Neural progenitor cell (in vitro differentiated cells): ENCODE measurements at regions not wholly inside any gene's neighbourhood (a gene's known extent, or its start where the extent isn't known, plus 50 kb on each side); places are given as distances from the start of the nearest gene placed in this dataset.

Source experiments
- DNase-seq: peaks from one replicate; pipeline ENCODE4 v3.0.0-alpha.2; 2016; ENCODE audit warnings: low spot score
- H2AFZ ChIP-seq: fragments of 200-600 bp; sonication (generic); replicated peaks from 2 replicates; pipeline ENCODE4 v1.6.1; 2016; ENCODE audit warnings: antibody characterized with exemption
- H3F3A ChIP-seq: fragments of 200-600 bp; sonication (generic); 2 replicates; pipeline ENCODE4 v1.6.1; 2016; ENCODE audit warnings: antibody characterized with exemption, low read depth
- H3K27ac ChIP-seq: fragments of 200-600 bp; sonication (generic); 2 replicates; pipeline ENCODE4 v1.5.1; 2016; ENCODE audit warnings: mild to moderate bottlenecking
- H3K27me3 ChIP-seq: fragments of 200-600 bp; sonication (generic); 2 replicates; pipeline ENCODE4 v1.6.1; 2016; ENCODE audit warnings: mild to moderate bottlenecking, moderate library complexity
- H3K36me3 ChIP-seq: fragments of 200-600 bp; sonication (generic); 2 replicates; pipeline ENCODE4 v1.5.1; 2016
- H3K4me1 ChIP-seq: fragments of 200-600 bp; sonication (generic); 2 replicates; pipeline ENCODE4 v1.6.1; 2016; ENCODE audit warnings: mixed run types
- H3K4me2 ChIP-seq: fragments of 200-600 bp; sonication (generic); 2 replicates; pipeline ENCODE4 v1.6.1; 2016
- H3K4me3 ChIP-seq: fragments of 200-600 bp; sonication (generic); 2 replicates; pipeline ENCODE4 v1.5.1; 2016
- H3K79me2 ChIP-seq: fragments of 200-600 bp; sonication (generic); 2 replicates; pipeline ENCODE4 v1.6.1; 2016; ENCODE audit warnings: low read depth
- H3K9ac ChIP-seq: fragments of 200-600 bp; sonication (generic); 2 replicates; pipeline ENCODE4 v1.6.1; 2016
- H3K9me3 ChIP-seq: fragments of 200-600 bp; sonication (generic); 2 replicates; pipeline ENCODE4 v1.5.1; 2016; ENCODE audit warnings: low read depth
- H4K20me1 ChIP-seq: fragments of 200-600 bp; sonication (generic); 2 replicates; pipeline ENCODE4 v1.6.1; 2016; ENCODE audit warnings: low read depth
- H3K27ac Mint-ChIP-seq: 3 replicates; pipeline ENCODE4 v1.8.0; 2021; ENCODE audit warnings: mixed read lengths
- H3K27me3 Mint-ChIP-seq: 2 replicates; pipeline ENCODE4 v1.8.0; 2022; ENCODE audit warnings: low read depth, mild to moderate bottlenecking, inconsistent platforms, moderate library complexity, mixed read lengths; ENCODE audit not compliant: insufficient read depth
- H3K36me3 Mint-ChIP-seq: 3 replicates; pipeline ENCODE4 v1.8.0; 2021; ENCODE audit warnings: mixed read lengths
- H3K4me1 Mint-ChIP-seq: 3 replicates; pipeline ENCODE4 v1.8.0; 2021; ENCODE audit warnings: mixed read lengths
- H3K4me3 Mint-ChIP-seq: 3 replicates; pipeline ENCODE4 v1.8.0; 2021; ENCODE audit warnings: mild to moderate bottlenecking, moderate library complexity, mixed read lengths
- H3K9me3 Mint-ChIP-seq: 3 replicates; pipeline ENCODE4 v1.8.0; 2020; ENCODE audit warnings: mixed read lengths
- CTCF ChIP-seq: fragments of 200-600 bp; sonication (generic); IDR thresholded peaks from 2 replicates; pipeline ENCODE4 v1.5.1; 2017; ENCODE audit warnings: antibody characterized with exemption, mild to moderate bottlenecking
- EZH2 ChIP-seq: fragments of 200-600 bp; sonication (generic); IDR thresholded peaks from 2 replicates; pipeline ENCODE4 v1.6.1; 2017; ENCODE audit warnings: antibody characterized with exemption, mild to moderate bottlenecking, moderate library complexity
- EZH2phosphoT487 ChIP-seq: fragments of 200-600 bp; sonication (generic); IDR thresholded peaks from 2 replicates; pipeline ENCODE4 v1.6.1; 2017; ENCODE audit warnings: antibody characterized with exemption

- no peaks in the 10 kb centered on the region for H3K4me1 ChIP-seq
- H3K27me3 Mint-ChIP-seq, result no peaks in the 10 kb centered on the region
- peaks cover 3% of the 10 kb centered on the region for H3K4me1 Mint-ChIP-seq
- H3K79me2 ChIP-seq, result no peaks in the 10 kb centered on the region
- peaks cover 2% of the 10 kb centered on the region for H3K9me3 Mint-ChIP-seq
- no peaks in the 10 kb centered on the region for H3K27me3 ChIP-seq
- no peaks in the 10 kb centered on the region for H4K20me1 ChIP-seq
- no peak overlapping the region for H3K4me3 ChIP-seq
- H3F3A ChIP-seq, result no peaks in the 10 kb centered on the region
- H3K9me3 ChIP-seq, result no peaks in the 10 kb centered on the region
- no peak overlapping the region for H3K4me3 Mint-ChIP-seq
- H3K27ac ChIP-seq, result no peak overlapping the region
- no peak overlapping the region for H2AFZ ChIP-seq
- H3K36me3 Mint-ChIP-seq, result no peaks in the 10 kb centered on the region
- no peak overlapping the region for H3K9ac ChIP-seq
- no peak for TF ChIP-seq EZH2phosphoT487
- TF ChIP-seq CTCF, result no peak
- no peak for TF ChIP-seq EZH2
- H3K27ac Mint-ChIP-seq, result no peak overlapping the region
- H3K36me3 ChIP-seq, result no peaks in the 10 kb centered on the region
- no peak for DNase-seq
- no peak overlapping the region for H3K4me2 ChIP-seq
Measured at GRCh38 chr16:54697677-54698076, 233.0 kb upstream of the IRX5 start.

- Mint-ChIP-seq H3K9me3 (peaks cover 2% of the 10 kb centered on the region), H3K4me3 (no peak overlapping the region), H3K4me1 (peaks cover 3% of the 10 kb centered on the region), H3K36me3 (no peaks in the 10 kb centered on the region), H3K27ac (no peak overlapping the region), H3K27me3 (no peaks in the 10 kb centered on the region)
- H3K27ac ChIP-seq, result no peak overlapping the region
- no peak overlapping the region for H3K4me3 ChIP-seq
- H3F3A ChIP-seq, result no peaks in the 10 kb centered on the region
- H3K36me3 ChIP-seq, result no peaks in the 10 kb centered on the region
- TF ChIP-seq EZH2phosphoT487 (no peak), CTCF (no peak), EZH2 (no peak)
- H3K4me2 ChIP-seq, result no peak overlapping the region
- H3K79me2 ChIP-seq, result no peaks in the 10 kb centered on the region
- no peak for DNase-seq
- H3K4me1 ChIP-seq, result no peaks in the 10 kb centered on the region
- H3K9me3 ChIP-seq, result no peaks in the 10 kb centered on the region
- H3K27me3 ChIP-seq, result no peaks in the 10 kb centered on the region
- no peak overlapping the region for H3K9ac ChIP-seq
- no peaks in the 10 kb centered on the region for H4K20me1 ChIP-seq
- no peak overlapping the region for H2AFZ ChIP-seq
Measured at GRCh38 chr16:54696970-54697369, 233.7 kb upstream of the IRX5 start.

GRCh38 chr16:54696522-54696921, 234.1 kb upstream of the IRX5 start:
- H3K27me3 ChIP-seq, result no peaks in the 10 kb centered on the region
- peaks cover 2% of the 10 kb centered on the region for H3K9me3 Mint-ChIP-seq
- no peak overlapping the region for H3K27ac Mint-ChIP-seq
- H3K4me3 ChIP-seq, result no peak overlapping the region
- H2AFZ ChIP-seq, result no peak overlapping the region
- H3K9ac ChIP-seq, result no peak overlapping the region
- no peaks in the 10 kb centered on the region for H3K27me3 Mint-ChIP-seq
- no peak overlapping the region for H3K4me3 Mint-ChIP-seq
- no peaks in the 10 kb centered on the region for H3K4me1 ChIP-seq
- H3K4me1 Mint-ChIP-seq, result peaks cover 3% of the 10 kb centered on the region
- no peaks in the 10 kb centered on the region for H3K9me3 ChIP-seq
- no peaks in the 10 kb centered on the region for H3F3A ChIP-seq
- no peak for TF ChIP-seq EZH2phosphoT487
- TF ChIP-seq EZH2, result no peak
- TF ChIP-seq CTCF, result no peak
- no peaks in the 10 kb centered on the region for H3K79me2 ChIP-seq
- no peak for DNase-seq
- no peaks in the 10 kb centered on the region for H4K20me1 ChIP-seq
- H3K36me3 Mint-ChIP-seq, result no peaks in the 10 kb centered on the region
- H3K4me2 ChIP-seq, result no peak overlapping the region
- no peak overlapping the region for H3K27ac ChIP-seq
- H3K36me3 ChIP-seq, result no peaks in the 10 kb centered on the region

- Histone ChIP-seq H2AFZ (no peak overlapping the region), H3K27me3 (no peaks in the 10 kb centered on the region), H3K27ac (no peak overlapping the region), H3K9me3 (no peaks in the 10 kb centered on the region), H3K9ac (no peak overlapping the region), H3K4me3 (no peak overlapping the region), H3K4me2 (no peak overlapping the region), H4K20me1 (no peaks in the 10 kb centered on the region), H3K36me3 (no peaks in the 10 kb centered on the region), H3K4me1 (peaks cover under 1% of the 10 kb centered on the region), H3K79me2 (no peaks in the 10 kb centered on the region), H3F3A (no peaks in the 10 kb centered on the region)
- DNase-seq, result no peak
- Mint-ChIP-seq H3K4me3 (no peak overlapping the region), H3K36me3 (no peaks in the 10 kb centered on the region), H3K9me3 (no peaks in the 10 kb centered on the region), H3K27me3 (no peaks in the 10 kb centered on the region), H3K4me1 (peaks cover 3% of the 10 kb centered on the region), H3K27ac (no peak overlapping the region)
- TF ChIP-seq EZH2phosphoT487 (no peak), EZH2 (no peak), CTCF (no peak)
Measured at GRCh38 chr16:54694651-54695050, 236.0 kb upstream of the IRX5 start.
